ENCODE measurements at regions not wholly inside any gene's neighbourhood (a gene's known extent, or its start where the extent isn't known, plus 50 kb on each side); places are given as distances from the start of the nearest gene placed in this dataset.

DNA sequence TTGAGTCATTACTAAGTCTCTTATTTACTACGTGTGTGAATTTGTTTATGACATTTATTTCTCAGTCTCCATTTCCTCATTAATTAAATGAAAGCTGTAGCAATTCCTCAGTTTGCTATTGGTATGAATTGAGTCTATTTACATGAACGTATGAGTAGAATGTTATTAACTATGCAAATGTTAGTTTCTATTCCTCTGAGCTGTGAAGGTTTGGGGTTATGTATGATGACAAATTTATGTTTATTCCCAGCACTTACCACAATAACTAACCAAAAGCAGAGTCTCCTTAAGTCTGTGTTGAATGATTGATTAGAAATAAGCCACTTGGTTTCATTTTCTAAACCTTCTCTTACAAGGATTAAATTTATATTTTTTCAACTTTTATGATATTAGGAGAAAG is 1340.9 kb downstream of the FSCB start:
- intact Hi-C loops (cut with micrococcal nuclease) = no loop called here
- no peaks in the 10 kb centered on the region for H3K36me3 ChIP-seq (ENCODE audit: low read depth, low read length)
- H3K79me2 ChIP-seq (ENCODE audit: low read length) = no peaks in the 10 kb centered on the region
- POLR2A ChIA-PET (ENCODE audit: unreplicated experiment) = interaction anchor here (0.5 kb wide), 1 partner anchor 1630 kb away, joined by 5 read pairs; no protein-coding TSS in a partner anchor
- H3K4me1 ChIP-seq (ENCODE audit: insufficient read depth, low read length) = peaks cover 8% of the 10 kb centered on the region
- CTCF ChIA-PET = no interaction called here
- H4K20me1 ChIP-seq (ENCODE audit: low read length) = no peaks in the 10 kb centered on the region
- no TSS peak for BruUV-seq (replicated peaks)
- no peak overlapping the region for H3K27ac ChIP-seq (ENCODE audit: low read length)
- ATAC-seq (no peak), DNase-seq (no peak)
- H3K9me3 ChIP-seq (ENCODE audit: low read length) = no peaks in the 10 kb centered on the region
- H3K27me3 ChIP-seq (ENCODE audit: low read length) = no peaks in the 10 kb centered on the region
- no peak overlapping the region for H3K4me2 ChIP-seq (ENCODE audit: low read length)
- H3K9me2 ChIP-seq (replicated peaks; ENCODE audit: low read length) = no peaks in the 10 kb centered on the region
- H2AFZ ChIP-seq (ENCODE audit: low read length) = no peak overlapping the region
- no peaks in the 10 kb centered on the region for H3F3A ChIP-seq (ENCODE audit: low read length, unreplicated experiment)
- no peak for TF ChIP-seq CTCF (conservative IDR thresholded peaks at IDR 0.05; ENCODE audit: low read depth, low read length)
- TF ChIP-seq EZH2phosphoT487 (IDR thresholded peaks at IDR 0.05; ENCODE audit: borderline replicate concordance, low read length) = no peak
- no peak for TF ChIP-seq EZH2 (IDR thresholded peaks at IDR 0.05; ENCODE audit: low read length, unreplicated experiment)
- H3K4me3 ChIP-seq (ENCODE audit: low read length) = no peak overlapping the region
- no peak overlapping the region for H3K9ac ChIP-seq (ENCODE audit: low read length)

DNA sequence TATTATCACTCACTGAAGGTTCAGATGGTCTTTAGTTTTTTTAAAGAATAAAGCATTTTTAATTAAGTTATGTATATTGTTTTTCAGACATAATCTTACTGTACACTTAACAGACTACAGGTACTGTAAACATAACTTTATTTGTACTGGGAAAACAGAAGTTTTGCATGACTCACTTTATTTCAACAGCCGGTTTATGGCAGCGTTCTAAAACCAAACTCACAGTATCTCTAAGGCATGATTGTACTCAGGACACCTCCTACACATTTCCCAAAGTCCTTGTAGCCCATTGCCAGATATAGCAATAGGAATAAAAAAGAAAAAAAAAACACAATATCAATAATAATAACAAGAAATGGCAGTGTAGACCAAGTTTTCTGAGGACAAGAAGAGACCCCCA is 1341.4 kb downstream of the FSCB start:
- Histone ChIP-seq H3K4me3 (ENCODE audit: low read length) (no peak overlapping the region), H3F3A (ENCODE audit: low read length, unreplicated experiment) (no peaks in the 10 kb centered on the region), H3K9me3 (ENCODE audit: low read length) (no peaks in the 10 kb centered on the region), H3K4me2 (ENCODE audit: low read length) (no peak overlapping the region), H3K27me3 (ENCODE audit: low read length) (no peaks in the 10 kb centered on the region), H3K79me2 (ENCODE audit: low read length) (no peaks in the 10 kb centered on the region), H3K27ac (ENCODE audit: low read length) (no peak overlapping the region), H3K9ac (ENCODE audit: low read length) (no peak overlapping the region), H2AFZ (ENCODE audit: low read length) (no peak overlapping the region), H3K36me3 (ENCODE audit: low read depth, low read length) (no peaks in the 10 kb centered on the region), H3K9me2 (replicated peaks; ENCODE audit: low read length) (no peaks in the 10 kb centered on the region), H3K4me1 (ENCODE audit: insufficient read depth, low read length) (peaks cover 8% of the 10 kb centered on the region), H4K20me1 (ENCODE audit: low read length) (no peaks in the 10 kb centered on the region)
- peak; percentile 96 for ATAC-seq
- DNase-seq = peak; percentile 62
- TF ChIP-seq EZH2 (IDR thresholded peaks at IDR 0.05; ENCODE audit: low read length, unreplicated experiment) = no peak
- POLR2A ChIA-PET (ENCODE audit: unreplicated experiment) = no interaction called here
- no TSS peak for BruUV-seq (replicated peaks)
- intact Hi-C loops (cut with micrococcal nuclease) = no loop called here
- CTCF ChIA-PET = no interaction called here

- H3K9me3 ChIP-seq (ENCODE audit: low read length) = no peaks in the 10 kb centered on the region
- DNase-seq = no peak
- no peaks in the 10 kb centered on the region for H4K20me1 ChIP-seq (ENCODE audit: low read length)
- no peak overlapping the region for H3K4me2 ChIP-seq (ENCODE audit: low read length)
- TF ChIP-seq EZH2 (IDR thresholded peaks at IDR 0.05; ENCODE audit: low read length, unreplicated experiment) (no peak), EZH2phosphoT487 (IDR thresholded peaks at IDR 0.05; ENCODE audit: borderline replicate concordance, low read length) (no peak), CTCF (conservative IDR thresholded peaks at IDR 0.05; ENCODE audit: low read depth, low read length) (no peak)
- peaks cover 8% of the 10 kb centered on the region for H3K4me1 ChIP-seq (ENCODE audit: insufficient read depth, low read length)
- ATAC-seq = no peak
- no peaks in the 10 kb centered on the region for H3K36me3 ChIP-seq (ENCODE audit: low read depth, low read length)
- no peaks in the 10 kb centered on the region for H3F3A ChIP-seq (ENCODE audit: low read length, unreplicated experiment)
- no peaks in the 10 kb centered on the region for H3K27me3 ChIP-seq (ENCODE audit: low read length)
- ChIA-PET CTCF (no interaction called here), POLR2A (ENCODE audit: unreplicated experiment) (no interaction called here)
- no peak overlapping the region for H3K4me3 ChIP-seq (ENCODE audit: low read length)
- H3K79me2 ChIP-seq (ENCODE audit: low read length) = no peaks in the 10 kb centered on the region
- intact Hi-C loops (cut with micrococcal nuclease) = no loop called here
- no peaks in the 10 kb centered on the region for H3K9me2 ChIP-seq (replicated peaks; ENCODE audit: low read length)
- no TSS peak for BruUV-seq (replicated peaks)
- H2AFZ ChIP-seq (ENCODE audit: low read length) = no peak overlapping the region
- H3K27ac ChIP-seq (ENCODE audit: low read length) = no peak overlapping the region
- no peak overlapping the region for H3K9ac ChIP-seq (ENCODE audit: low read length)
These were observed 1345.6 kb downstream of the FSCB start for GRCh38 chr14:43161477-43161876.

Data from PC-3 (cell line).